Kasumi-1 (cell line): ENCODE measurements at regions not wholly inside any gene's neighbourhood (a gene's known extent, or its start where the extent isn't known, plus 50 kb on each side); places are given as distances from the start of the nearest gene placed in this dataset.

Source experiments
- DNase-seq, 2 experiments: peaks; one replicate each; lab custom pipeline; 2025; lab: John Stamatoyannopoulos, UW

- DNase-seq: no peak
These were observed 54.3 kb upstream of the MAGEB2 start for GRCh38 chrX:30161043-30161442.
